DND-41 (cell line): ENCODE measurements at regions not wholly inside any gene's neighbourhood (a gene's known extent, or its start where the extent isn't known, plus 50 kb on each side); places are given as distances from the start of the nearest gene placed in this dataset.

Experiments used
- CTCF ChIP-seq: IDR thresholded peaks from 2 replicates; pipeline ENCODE4 v1.5.1; 2012; ENCODE audit warnings: borderline replicate concordance, low read length, moderate library complexity, mild to moderate bottlenecking; ENCODE audit not compliant: poor library complexity, severe bottlenecking; ENCODE audit errors: extremely low read depth
- EZH2 ChIP-seq: IDR thresholded peaks from 3 replicates; pipeline ENCODE4 v1.6.1; 2012; ENCODE audit warnings: borderline replicate concordance, low read depth, mild to moderate bottlenecking, moderate library complexity, low read length, inconsistent platforms; ENCODE audit not compliant: severe bottlenecking

DNA sequence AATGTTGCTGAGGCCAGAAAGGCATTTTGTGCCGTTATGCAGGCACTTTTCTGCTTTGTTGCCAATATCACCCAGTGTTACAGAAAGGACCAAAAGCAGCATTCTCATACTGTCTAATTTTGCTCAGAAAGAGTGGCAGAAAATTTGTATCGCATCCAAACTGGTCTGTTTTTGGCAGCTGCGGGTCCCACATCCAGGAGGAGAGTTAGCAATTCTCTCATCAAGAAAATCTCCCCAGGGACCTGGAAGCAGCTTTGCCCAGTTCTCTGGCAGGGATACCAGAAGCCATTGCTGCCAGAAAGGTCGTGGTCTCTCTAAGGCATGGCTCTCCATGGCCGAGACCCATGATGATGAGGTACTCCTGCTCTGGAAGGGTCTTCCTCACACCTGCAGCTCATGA is 489.2 kb upstream of the ZMIZ1 start:
- TF ChIP-seq CTCF, result no peak
- no peak for TF ChIP-seq EZH2
